Lung (tissue), 11 donors: ENCODE measurements at regions not wholly inside any gene's neighbourhood (a gene's known extent, or its start where the extent isn't known, plus 50 kb on each side); places are given as distances from the start of the nearest gene placed in this dataset.

Experiments used
- ATAC-seq: fragments of 200-7000 bp; cut with Tn5 transposase; one replicate; pipeline ENCODE4 v1.9.1; 2020; ENCODE audit warnings: moderate number of reproducible peaks; ENCODE audit not compliant: insufficient read depth, low FRiP score
- DNase-seq, 3 donors: peaks; one replicate each; pipeline ENCODE4 v3.0.0-alpha.2; 2013 to 2017
- H3K27ac ChIP-seq, 2 donors: one replicate each; pipeline ENCODE4 v1.5.1; 2013; ENCODE audit warnings: mild to moderate bottlenecking in 2 of 2, moderate library complexity in 2 of 2, control low read depth in 1 of 2, inconsistent platforms in 1 of 2, low read depth in 1 of 2, low read length in 1 of 2
- H3K27me3 ChIP-seq, 3 donors: one replicate each; pipeline ENCODE4 v1.5.1; 2013; ENCODE audit warnings: low read length in 2 of 3; ENCODE audit not compliant: control insufficient read depth in 3 of 3, insufficient read depth in 3 of 3
- H3K36me3 ChIP-seq, 4 donors: one replicate each; pipeline ENCODE4 v1.5.1; 2013; ENCODE audit warnings: low read length in 4 of 4, mild to moderate bottlenecking in 1 of 4, moderate library complexity in 1 of 4; ENCODE audit not compliant: control insufficient read depth in 4 of 4, insufficient read depth in 4 of 4
- H3K4me1 ChIP-seq, 5 donors: one replicate each; pipeline ENCODE4 v1.5.1; 2013; ENCODE audit warnings: low read length in 5 of 5, mild to moderate bottlenecking in 2 of 5, moderate library complexity in 1 of 5; ENCODE audit not compliant: control insufficient read depth in 5 of 5, insufficient read depth in 5 of 5
- H3K4me3 ChIP-seq: one replicate; pipeline ENCODE4 v1.5.1; 2013; ENCODE audit warnings: mild to moderate bottlenecking, control low read depth, moderate library complexity
- H3K9ac ChIP-seq, 2 donors: one replicate each; pipeline ENCODE4 v1.5.1; 2013; ENCODE audit warnings: low read length in 2 of 2, control low read depth in 1 of 2; ENCODE audit not compliant: insufficient read depth in 1 of 2
- H3K9me3 ChIP-seq, 4 donors: one replicate each; pipeline ENCODE4 v1.5.1; 2013; ENCODE audit warnings: low read length in 3 of 4, mild to moderate bottlenecking in 1 of 4, moderate library complexity in 1 of 4; ENCODE audit not compliant: control insufficient read depth in 4 of 4, insufficient read depth in 3 of 4
- CTCF ChIP-seq: IDR thresholded peaks from 2 replicates; pipeline ENCODE4 v1.5.1; 2012; ENCODE audit warnings: mild to moderate bottlenecking; ENCODE audit errors: control extremely low read depth, extremely low read depth
- WGBS, 2 donors: extraction: QIAGEN DNeasy Blood & Tissue Kit; methylation state at CpG; one replicate each; pipeline ENCODE4 v1.1.7; 2013; 5-methylcytosine and 5-hydroxymethylcytosine counted together
- donor health status: control.
- donor health status: control.
- donor health status: Bipolar disorder and iron deficiency.
- donor health status: healthy.
- donor health status: DM: yes; HTN: yes; CAD: no.

GRCh38 chr4:35695421-35695820, 548.9 kb downstream of the ARAP2 start:
- Histone ChIP-seq H3K4me1 (no peaks in the 10 kb centered on the region), H3K27ac (no peak overlapping the region), H3K27me3 (no peaks in the 10 kb centered on the region), H3K9ac (no peak overlapping the region), H3K9me3 (no peaks in the 10 kb centered on the region), H3K36me3 (no peaks in the 10 kb centered on the region), H3K4me3 (no peak overlapping the region)
- ATAC-seq (no peak), DNase-seq (no peak)
- 86 to 92% methylated on average over 2 of the region's 2 CpGs for WGBS, 2 donors
- no peak for TF ChIP-seq CTCF

DNA sequence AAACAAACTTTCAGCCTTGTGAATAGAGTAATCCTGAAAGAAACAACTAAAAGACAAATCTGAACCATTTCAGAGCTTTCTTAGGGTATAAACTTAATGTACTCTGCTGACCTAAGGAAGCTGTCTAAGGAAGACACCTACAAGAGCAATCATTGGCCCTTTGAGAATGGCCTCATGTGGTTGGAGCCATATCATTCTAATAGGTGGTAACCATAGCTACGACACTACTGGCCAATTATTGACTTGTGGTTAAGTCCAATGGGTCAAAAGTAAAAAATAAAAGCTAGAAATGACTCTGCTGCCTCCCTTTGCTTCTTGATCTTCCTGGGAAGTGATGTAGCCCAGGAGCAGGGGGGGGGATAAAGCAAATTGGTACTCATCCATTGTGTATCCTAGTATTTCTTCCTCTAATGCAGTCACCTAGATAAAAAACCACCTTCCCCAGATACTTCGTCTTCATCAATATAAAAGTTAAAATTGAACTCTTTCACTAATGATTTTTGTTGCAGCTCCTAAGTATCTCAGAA, 547.0 kb downstream of the ARAP2 start:
- no peaks in the 10 kb centered on the region for H3K36me3 ChIP-seq
- H3K4me1 ChIP-seq = no peaks in the 10 kb centered on the region
- ATAC-seq = no peak
- no peak for TF ChIP-seq CTCF
- no peak overlapping the region for H3K4me3 ChIP-seq
- DNase-seq = no peak
- H3K9me3 ChIP-seq = no peaks in the 10 kb centered on the region
- H3K27me3 ChIP-seq = no peaks in the 10 kb centered on the region
- H3K9ac ChIP-seq = no peak overlapping the region
- no peak overlapping the region for H3K27ac ChIP-seq
- 85 to 88% methylated on average over 2 of the region's 2 CpGs for WGBS, 2 donors

- Histone ChIP-seq H3K36me3 (no peaks in the 10 kb centered on the region), H3K9ac (no peak overlapping the region), H3K9me3 (no peaks in the 10 kb centered on the region), H3K4me3 (no peak overlapping the region), H3K27me3 (no peaks in the 10 kb centered on the region), H3K27ac (no peak overlapping the region), H3K4me1 (no peaks in the 10 kb centered on the region)
- ATAC-seq (no peak), DNase-seq (no peak)
- 79 to 81% methylated on average over 2 of the region's 2 CpGs for WGBS, 2 donors
- no peak for TF ChIP-seq CTCF
Observed at GRCh38 chr4:35700663-35701062, 543.7 kb downstream of the ARAP2 start.

- WGBS, 2 donors = 69 to 77% methylated on average over 2 of the region's 2 CpGs
- H3K9me3 ChIP-seq = peaks cover 0 to 24% (median 7%) of the 10 kb centered on the region in 4 donors
- no peaks in the 10 kb centered on the region for H3K27me3 ChIP-seq
- no peak for TF ChIP-seq CTCF
- H3K4me1 ChIP-seq = no peaks in the 10 kb centered on the region
- H3K36me3 ChIP-seq = no peaks in the 10 kb centered on the region
- H3K27ac ChIP-seq = no peak overlapping the region
- no peak overlapping the region for H3K4me3 ChIP-seq
- ATAC-seq (no peak), DNase-seq (no peak)
- no peak overlapping the region for H3K9ac ChIP-seq
Observed at GRCh38 chr4:35709080-35709479, 535.2 kb downstream of the ARAP2 start.
